ENCODE measurements at regions not wholly inside any gene's neighbourhood (a gene's known extent, or its start where the extent isn't known, plus 50 kb on each side); places are given as distances from the start of the nearest gene placed in this dataset.
A peak's percentile ranks its signal among the peaks of the same experiment; 100 is the strongest.

DNA sequence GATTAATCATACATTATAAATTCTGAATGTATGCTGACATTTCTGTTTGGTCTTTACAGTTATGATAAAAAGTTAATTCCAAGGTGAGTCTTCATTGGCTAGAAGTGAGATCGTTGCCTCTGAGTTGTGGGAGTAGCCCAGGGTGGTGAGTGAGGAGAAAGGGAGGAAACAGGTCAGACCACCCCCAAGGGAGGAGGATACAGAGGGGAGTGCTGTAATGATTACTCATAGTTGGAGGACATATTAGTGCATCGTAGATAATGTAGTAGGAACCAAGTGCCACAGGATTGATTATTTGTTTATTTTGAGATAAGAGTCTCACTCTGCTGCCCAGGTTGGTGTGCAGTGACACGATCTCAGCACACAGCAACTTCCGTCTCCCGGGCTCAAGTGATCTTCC lies 672.2 kb downstream of the INHBA start:
- no peaks in the 10 kb centered on the region for H3K9me3 ChIP-seq (ENCODE audit: severe bottlenecking)
- peaks cover 39% of the 10 kb centered on the region for H3K4me1 ChIP-seq (ENCODE audit: insufficient read depth, poor library complexity, severe bottlenecking)
- DNase-seq (ENCODE audit: low spot score) = no peak
- H3K27ac ChIP-seq (ENCODE audit: poor library complexity, severe bottlenecking) = peak overlapping the region; percentile 92
- no peak overlapping the region for H3K4me3 ChIP-seq (ENCODE audit: severe bottlenecking)
- no peak for ATAC-seq (ENCODE audit: low read depth)
- no peak for TF ChIP-seq CTCF (IDR thresholded peaks at IDR 0.05; ENCODE audit: poor library complexity, severe bottlenecking)
- no peaks in the 10 kb centered on the region for H3K27me3 ChIP-seq (ENCODE audit: insufficient read depth, poor library complexity, severe bottlenecking)
- no peaks in the 10 kb centered on the region for H3K36me3 ChIP-seq (ENCODE audit: low read depth)

GRCh38 chr7:41029072-41029499 lies 673.8 kb downstream of the INHBA start:
- peak; percentile 89 for ATAC-seq (ENCODE audit: low read depth)
- Histone ChIP-seq H3K9me3 (ENCODE audit: severe bottlenecking) (no peaks in the 10 kb centered on the region), H3K27me3 (ENCODE audit: insufficient read depth, poor library complexity, severe bottlenecking) (no peaks in the 10 kb centered on the region), H3K27ac (ENCODE audit: poor library complexity, severe bottlenecking) (peak overlapping the region; percentile 92), H3K36me3 (ENCODE audit: low read depth) (no peaks in the 10 kb centered on the region), H3K4me1 (ENCODE audit: insufficient read depth, poor library complexity, severe bottlenecking) (peaks cover 39% of the 10 kb centered on the region), H3K4me3 (ENCODE audit: severe bottlenecking) (no peak overlapping the region)
- TF ChIP-seq CTCF (IDR thresholded peaks at IDR 0.05; ENCODE audit: poor library complexity, severe bottlenecking) = no peak
- DNase-seq (ENCODE audit: low spot score) = peak; percentile 92

DNA sequence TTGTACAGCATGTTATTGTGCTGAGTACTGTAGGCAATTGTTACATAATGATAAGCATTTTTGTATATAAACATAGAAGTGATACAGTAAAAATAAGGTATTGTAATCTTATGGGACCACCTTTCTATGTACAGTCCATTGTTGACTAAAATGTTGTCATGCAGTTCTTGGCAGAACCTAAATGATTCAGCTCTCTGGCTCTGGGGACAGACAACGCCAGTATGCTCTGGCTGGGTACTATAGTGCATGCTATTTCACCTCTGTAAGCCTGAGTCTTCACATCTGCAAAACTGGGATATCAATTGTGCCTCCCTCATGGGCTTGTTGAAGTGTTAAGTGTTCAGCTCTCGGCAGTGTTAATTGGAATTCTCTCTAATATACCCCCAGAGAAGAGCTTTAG lies 674.3 kb downstream of the INHBA start:
- ATAC-seq (ENCODE audit: low read depth) (peak; percentile 4; the same call in 1 of the 3 replicates), DNase-seq (ENCODE audit: low spot score) (no peak)
- no peak overlapping the region for H3K4me3 ChIP-seq (ENCODE audit: severe bottlenecking)
- peak overlapping the region; percentile 92 for H3K27ac ChIP-seq (ENCODE audit: poor library complexity, severe bottlenecking)
- no peaks in the 10 kb centered on the region for H3K36me3 ChIP-seq (ENCODE audit: low read depth)
- peaks cover 39% of the 10 kb centered on the region for H3K4me1 ChIP-seq (ENCODE audit: insufficient read depth, poor library complexity, severe bottlenecking)
- no peak for TF ChIP-seq CTCF (IDR thresholded peaks at IDR 0.05; ENCODE audit: poor library complexity, severe bottlenecking)
- H3K9me3 ChIP-seq (ENCODE audit: severe bottlenecking) = no peaks in the 10 kb centered on the region
- no peaks in the 10 kb centered on the region for H3K27me3 ChIP-seq (ENCODE audit: insufficient read depth, poor library complexity, severe bottlenecking)

DNA sequence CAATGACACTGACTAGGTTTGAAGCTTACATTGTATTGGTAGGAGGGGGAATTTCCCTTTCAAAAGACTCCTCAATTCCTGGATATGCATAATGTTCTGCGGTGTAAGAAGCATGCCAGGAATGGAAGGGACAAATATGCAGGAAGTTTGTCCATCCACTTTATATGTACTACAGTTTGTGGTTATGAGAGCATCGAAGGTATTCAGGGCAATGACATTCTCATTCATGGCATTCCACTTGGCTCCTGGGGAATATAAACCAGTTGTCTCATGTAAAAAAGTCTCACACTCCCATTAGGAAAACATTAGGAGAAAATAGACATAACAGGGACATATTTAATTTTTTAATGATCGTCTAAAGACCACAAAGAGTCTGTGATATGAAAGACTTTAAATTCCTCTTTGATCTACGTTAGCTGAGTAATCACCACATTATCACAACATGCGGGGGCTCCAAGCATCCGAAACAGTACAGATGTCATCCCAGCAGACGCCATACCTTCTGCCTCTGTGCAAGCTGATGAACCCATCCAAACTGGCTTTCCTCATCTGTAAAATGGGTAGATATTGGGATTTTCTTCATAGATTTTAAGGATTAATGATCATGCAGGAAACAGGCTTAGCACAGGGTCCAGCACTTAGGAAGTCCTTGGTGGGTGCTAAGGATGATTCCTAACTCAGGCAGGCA lies 675.3 kb downstream of the INHBA start:
- Histone ChIP-seq H3K4me3 (ENCODE audit: severe bottlenecking) (no peak overlapping the region), H3K27ac (ENCODE audit: poor library complexity, severe bottlenecking) (peak overlapping the region; percentile 92), H3K36me3 (ENCODE audit: low read depth) (no peaks in the 10 kb centered on the region), H3K4me1 (ENCODE audit: insufficient read depth, poor library complexity, severe bottlenecking) (peaks cover 39% of the 10 kb centered on the region), H3K9me3 (ENCODE audit: severe bottlenecking) (no peaks in the 10 kb centered on the region), H3K27me3 (ENCODE audit: insufficient read depth, poor library complexity, severe bottlenecking) (no peaks in the 10 kb centered on the region)
- ATAC-seq (ENCODE audit: low read depth) (peak; percentile 68), DNase-seq (ENCODE audit: low spot score) (no peak)
- TF ChIP-seq CTCF (IDR thresholded peaks at IDR 0.05; ENCODE audit: poor library complexity, severe bottlenecking) = no peak

GRCh38 chr7:41024126-41024525 lies 678.8 kb downstream of the INHBA start:
- no peak for TF ChIP-seq CTCF (IDR thresholded peaks at IDR 0.05; ENCODE audit: poor library complexity, severe bottlenecking)
- DNase-seq (ENCODE audit: low spot score) (no peak), ATAC-seq (ENCODE audit: low read depth) (no peak)
- H3K9me3 ChIP-seq (ENCODE audit: severe bottlenecking) = no peaks in the 10 kb centered on the region
- no peak overlapping the region for H3K27ac ChIP-seq (ENCODE audit: poor library complexity, severe bottlenecking)
- no peak overlapping the region for H3K4me3 ChIP-seq (ENCODE audit: severe bottlenecking)
- no peaks in the 10 kb centered on the region for H3K27me3 ChIP-seq (ENCODE audit: insufficient read depth, poor library complexity, severe bottlenecking)
- peaks cover 21% of the 10 kb centered on the region for H3K4me1 ChIP-seq (ENCODE audit: insufficient read depth, poor library complexity, severe bottlenecking)
- H3K36me3 ChIP-seq (ENCODE audit: low read depth) = 0 out of 2 replicates have a peak, but pooled peaks cover 4% of the 10 kb centered on the region
